Stimulated activated CD8-positive, alpha-beta memory T cell treated with anti-CD3 and anti-CD28 coated beads, Interleukin-7, amount 100 ng/mL, for 24 hours (primary cell): ENCODE measurements at regions not wholly inside any gene's neighbourhood (a gene's known extent, or its start where the extent isn't known, plus 50 kb on each side); places are given as distances from the start of the nearest gene placed in this dataset.

Source experiments
- DNase-seq: peaks from one replicate; pipeline ENCODE4 v3.0.0-alpha.2; 2020; ENCODE audit warnings: low read depth

- DNase-seq, result no peak
Measured at GRCh38 chrX:40166582-40166981, 68.8 kb upstream of the BCOR start.

- DNase-seq, result no peak
Measured at GRCh38 chrX:40165861-40166260, 68.1 kb upstream of the BCOR start.

- no peak for DNase-seq
Measured at GRCh38 chrX:40165206-40165605, 67.4 kb upstream of the BCOR start.

GRCh38 chrX:40164751-40165150 lies 67.0 kb upstream of the BCOR start:
- no peak for DNase-seq

GRCh38 chrX:40158036-40158706 lies 60.4 kb upstream of the BCOR start:
- DNase-seq, result no peak

- no peak for DNase-seq
Measured at GRCh38 chrX:40157228-40158035, 59.7 kb upstream of the BCOR start.

- DNase-seq, result no peak
Measured at GRCh38 chrX:40156470-40157227, 58.9 kb upstream of the BCOR start.

- no peak for DNase-seq
Measured at GRCh38 chrX:40155589-40156469, 58.1 kb upstream of the BCOR start.

GRCh38 chrX:40154853-40155588 lies 57.3 kb upstream of the BCOR start:
- DNase-seq, result no peak

GRCh38 chrX:40154250-40154852 lies 56.6 kb upstream of the BCOR start:
- no peak for DNase-seq

GRCh38 chrX:40153345-40154249 lies 55.8 kb upstream of the BCOR start:
- DNase-seq, result no peak

- no peak for DNase-seq
Measured at GRCh38 chrX:40152741-40153344, 55.1 kb upstream of the BCOR start.

- no peak for DNase-seq
Measured at GRCh38 chrX:40152173-40152711, 54.5 kb upstream of the BCOR start.

GRCh38 chrX:40151211-40152172 lies 53.7 kb upstream of the BCOR start:
- no peak for DNase-seq

- DNase-seq, result no peak
Measured at GRCh38 chrX:40150503-40150902, 52.7 kb upstream of the BCOR start.

GRCh38 chrX:40149286-40150175 lies 51.8 kb upstream of the BCOR start:
- no peak for DNase-seq
